ENCODE measurements at regions not wholly inside any gene's neighbourhood (a gene's known extent, or its start where the extent isn't known, plus 50 kb on each side); places are given as distances from the start of the nearest gene placed in this dataset.

DNA sequence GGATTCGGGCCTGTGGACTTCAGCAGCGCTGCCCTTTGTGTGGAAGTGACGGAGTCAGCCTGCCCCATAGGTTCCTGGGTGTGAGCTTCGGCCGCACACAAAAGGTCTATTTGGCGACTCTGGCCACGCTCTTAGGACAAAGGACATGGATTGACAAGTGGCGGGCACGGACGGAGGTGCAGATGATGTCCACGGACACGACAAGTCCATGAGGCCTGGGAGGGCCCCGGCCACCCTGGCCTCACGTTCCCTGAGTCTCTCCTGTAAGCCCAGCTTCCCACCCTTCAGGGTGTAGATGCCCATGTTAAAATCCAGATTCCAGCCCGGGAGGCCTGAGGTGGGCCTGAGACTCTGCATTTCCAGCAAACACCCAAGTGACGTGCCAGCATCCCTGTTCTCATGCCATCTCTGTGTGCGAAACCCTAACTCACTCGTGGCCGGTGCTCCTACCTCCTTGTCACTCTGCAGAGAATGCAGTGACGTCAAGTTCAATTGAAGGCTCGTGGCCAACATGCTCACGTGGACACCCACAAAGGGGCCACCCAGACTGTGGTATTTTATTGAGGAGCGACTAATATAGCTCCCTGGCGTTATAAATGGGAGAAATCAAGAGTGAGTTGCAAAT is 111.7 kb downstream of the RTP5 start:
- Histone ChIP-seq H3K4me2 (ENCODE audit: low read depth, low read length, poor library complexity, severe bottlenecking) (no peak overlapping the region), H3K27ac (ENCODE audit: low read depth, low read length) (no peak overlapping the region), H3K9me3 (ENCODE audit: insufficient read depth, low read length) (no peaks in the 10 kb centered on the region), H3K79me2 (ENCODE audit: insufficient read depth, low read length) (no peaks in the 10 kb centered on the region), H4K20me1 (ENCODE audit: low read depth, low read length) (no peaks in the 10 kb centered on the region), H3K27me3 (ENCODE audit: low read length) (no peaks in the 10 kb centered on the region), H2AFZ (ENCODE audit: low read depth, low read length, severe bottlenecking) (no peak overlapping the region), H3K9me2 (replicated peaks; ENCODE audit: insufficient read depth, low read length) (no peaks in the 10 kb centered on the region), H3F3A (ENCODE audit: insufficient read depth) (no peaks in the 10 kb centered on the region), H3K9ac (ENCODE audit: low read length) (no peak overlapping the region), H3K36me3 (ENCODE audit: low read length) (no peaks in the 10 kb centered on the region), H3K4me3 (ENCODE audit: insufficient read depth, low read length, poor library complexity, severe bottlenecking) (no peak overlapping the region)
- TF ChIP-seq, protein P1, sequence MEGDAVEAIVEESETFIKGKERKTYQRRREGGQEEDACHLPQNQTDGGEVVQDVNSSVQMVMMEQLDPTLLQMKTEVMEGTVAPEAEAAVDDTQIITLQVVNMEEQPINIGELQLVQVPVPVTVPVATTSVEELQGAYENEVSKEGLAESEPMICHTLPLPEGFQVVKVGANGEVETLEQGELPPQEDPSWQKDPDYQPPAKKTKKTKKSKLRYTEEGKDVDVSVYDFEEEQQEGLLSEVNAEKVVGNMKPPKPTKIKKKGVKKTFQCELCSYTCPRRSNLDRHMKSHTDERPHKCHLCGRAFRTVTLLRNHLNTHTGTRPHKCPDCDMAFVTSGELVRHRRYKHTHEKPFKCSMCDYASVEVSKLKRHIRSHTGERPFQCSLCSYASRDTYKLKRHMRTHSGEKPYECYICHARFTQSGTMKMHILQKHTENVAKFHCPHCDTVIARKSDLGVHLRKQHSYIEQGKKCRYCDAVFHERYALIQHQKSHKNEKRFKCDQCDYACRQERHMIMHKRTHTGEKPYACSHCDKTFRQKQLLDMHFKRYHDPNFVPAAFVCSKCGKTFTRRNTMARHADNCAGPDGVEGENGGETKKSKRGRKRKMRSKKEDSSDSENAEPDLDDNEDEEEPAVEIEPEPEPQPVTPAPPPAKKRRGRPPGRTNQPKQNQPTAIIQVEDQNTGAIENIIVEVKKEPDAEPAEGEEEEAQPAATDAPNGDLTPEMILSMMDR (IDR thresholded peaks at IDR 0.05; ENCODE audit: insufficient read depth, low read length, poor library complexity, severe bottlenecking) = no peak
- TF ChIP-seq EZH2phosphoT487 (conservative IDR thresholded peaks at IDR 0.05; ENCODE audit: low read length) = no peak

DNA sequence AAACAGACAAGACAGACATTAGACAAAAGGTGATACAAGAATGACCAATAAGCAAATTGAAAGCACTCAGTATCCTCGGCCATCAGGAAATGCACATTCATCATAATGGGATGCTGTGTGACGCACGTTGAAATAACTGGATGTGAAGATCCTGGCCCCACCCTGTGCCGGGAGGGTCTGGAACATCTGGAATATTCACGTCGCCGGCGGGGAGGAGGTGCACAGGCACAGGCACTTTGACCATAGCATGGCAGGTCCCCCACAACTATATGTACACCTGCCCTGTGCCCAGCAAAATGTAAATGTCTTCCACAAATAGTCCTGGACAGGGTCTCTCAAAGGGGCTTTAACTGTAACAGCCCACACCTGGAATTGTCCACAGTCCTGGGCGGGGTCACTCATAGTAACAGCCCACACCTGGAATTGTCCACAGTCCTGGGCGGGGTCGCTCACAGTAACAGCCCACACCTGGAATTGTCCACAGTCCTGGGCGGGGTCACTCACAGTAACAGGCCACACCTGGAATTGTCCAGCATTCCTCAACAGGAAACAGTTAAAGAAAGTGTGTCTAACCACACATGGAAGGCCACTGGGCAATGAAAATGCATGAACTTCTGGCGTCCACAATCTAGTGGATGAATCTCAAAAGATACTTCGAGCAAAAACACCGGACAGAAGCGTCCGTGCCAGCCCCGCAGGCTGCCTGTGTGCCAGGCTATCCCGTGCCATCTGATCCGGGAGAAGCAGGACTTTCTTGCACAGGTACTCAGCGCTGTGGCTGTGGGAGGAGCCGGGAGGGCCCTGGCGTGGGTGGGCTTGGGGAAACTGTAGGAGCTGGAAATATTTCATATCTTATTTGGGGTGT is 113.4 kb downstream of the RTP5 start:
- Histone ChIP-seq H2AFZ (ENCODE audit: low read depth, low read length, severe bottlenecking) (no peak overlapping the region), H3K9ac (ENCODE audit: low read length) (no peak overlapping the region), H3K4me2 (ENCODE audit: low read depth, low read length, poor library complexity, severe bottlenecking) (no peak overlapping the region), H3K9me2 (replicated peaks; ENCODE audit: insufficient read depth, low read length) (no peaks in the 10 kb centered on the region), H3F3A (ENCODE audit: insufficient read depth) (no peaks in the 10 kb centered on the region), H4K20me1 (ENCODE audit: low read depth, low read length) (no peaks in the 10 kb centered on the region), H3K9me3 (ENCODE audit: insufficient read depth, low read length) (no peaks in the 10 kb centered on the region), H3K27ac (ENCODE audit: low read depth, low read length) (no peak overlapping the region), H3K4me3 (ENCODE audit: insufficient read depth, low read length, poor library complexity, severe bottlenecking) (no peak overlapping the region), H3K27me3 (ENCODE audit: low read length) (no peaks in the 10 kb centered on the region), H3K36me3 (ENCODE audit: low read length) (no peaks in the 10 kb centered on the region), H3K79me2 (ENCODE audit: insufficient read depth, low read length) (no peaks in the 10 kb centered on the region)
- no peak for TF ChIP-seq EZH2phosphoT487 (conservative IDR thresholded peaks at IDR 0.05; ENCODE audit: low read length)
- TF ChIP-seq, protein P1 (IDR thresholded peaks at IDR 0.05; ENCODE audit: insufficient read depth, low read length, poor library complexity, severe bottlenecking) = no peak

DNA sequence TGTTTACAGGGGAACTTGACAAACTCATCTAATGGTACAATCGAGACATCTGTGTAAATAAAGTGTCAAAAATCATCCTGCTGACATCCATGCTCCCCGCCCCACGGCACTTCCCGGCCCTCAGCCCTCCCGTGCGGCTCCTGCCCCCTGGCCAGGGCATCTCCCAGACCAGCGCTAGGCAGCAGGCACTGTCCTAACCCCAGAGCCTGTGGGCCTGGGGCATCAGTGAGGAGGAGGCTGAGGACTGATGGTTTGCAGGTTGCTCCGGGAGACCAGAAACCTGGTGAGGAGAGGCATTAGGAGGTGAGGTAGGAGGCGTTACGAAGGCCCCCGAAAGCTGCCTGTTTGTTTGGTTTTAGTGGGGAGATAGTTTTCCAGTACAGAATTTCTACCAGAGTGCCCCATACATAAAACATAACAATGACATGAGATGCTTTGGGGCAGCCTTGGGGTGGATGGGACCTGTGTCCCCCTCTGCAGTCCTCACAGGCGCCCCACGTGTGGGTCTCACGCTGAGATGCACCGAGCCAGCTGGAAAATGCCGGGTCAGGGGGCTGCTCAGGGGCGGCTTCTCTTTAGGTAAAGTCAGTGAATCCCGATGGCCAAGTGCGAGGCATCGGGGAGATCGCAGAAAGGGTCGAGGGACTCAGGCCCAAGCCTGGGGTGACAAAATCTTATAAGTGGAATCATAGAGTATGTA is 114.2 kb downstream of the RTP5 start:
- Histone ChIP-seq H3K27ac (ENCODE audit: low read depth, low read length) (no peak overlapping the region), H3K36me3 (ENCODE audit: low read length) (no peaks in the 10 kb centered on the region), H3K9ac (ENCODE audit: low read length) (no peak overlapping the region), H3F3A (ENCODE audit: insufficient read depth) (no peaks in the 10 kb centered on the region), H3K27me3 (ENCODE audit: low read length) (no peaks in the 10 kb centered on the region), H3K4me2 (ENCODE audit: low read depth, low read length, poor library complexity, severe bottlenecking) (no peak overlapping the region), H3K4me3 (ENCODE audit: insufficient read depth, low read length, poor library complexity, severe bottlenecking) (no peak overlapping the region), H3K9me2 (replicated peaks; ENCODE audit: insufficient read depth, low read length) (no peaks in the 10 kb centered on the region), H4K20me1 (ENCODE audit: low read depth, low read length) (no peaks in the 10 kb centered on the region), H3K9me3 (ENCODE audit: insufficient read depth, low read length) (no peaks in the 10 kb centered on the region), H2AFZ (ENCODE audit: low read depth, low read length, severe bottlenecking) (no peak overlapping the region), H3K79me2 (ENCODE audit: insufficient read depth, low read length) (no peaks in the 10 kb centered on the region)
- no peak for TF ChIP-seq EZH2phosphoT487 (conservative IDR thresholded peaks at IDR 0.05; ENCODE audit: low read length)
- TF ChIP-seq, protein P1 (IDR thresholded peaks at IDR 0.05; ENCODE audit: insufficient read depth, low read length, poor library complexity, severe bottlenecking) = no peak

Measured in SU-DHL-6 (cell line).